Stimulated activated naive CD8-positive, alpha-beta T cell treated with anti-CD3 and anti-CD28 coated beads, Interleukin-15, Interleukin-2, amounts not matched to agents 100 U/mL and 50 U/mL, for 24 hours (primary cell): ENCODE measurements at regions not wholly inside any gene's neighbourhood (a gene's known extent, or its start where the extent isn't known, plus 50 kb on each side); places are given as distances from the start of the nearest gene placed in this dataset.
"Not testable (repeated sequence)": the region's sequence is repeated elsewhere in the genome, so short reads cannot be mapped to it uniquely, and the experiment has no call there.

Source experiments
- ATAC-seq: fragments of 150-1000 bp; cut with Tn5 transposase; one replicate; pipeline ENCODE4 v1.10.0; 2021
- DNase-seq: peaks from one replicate; pipeline ENCODE4 v3.0.0; 2021

DNA sequence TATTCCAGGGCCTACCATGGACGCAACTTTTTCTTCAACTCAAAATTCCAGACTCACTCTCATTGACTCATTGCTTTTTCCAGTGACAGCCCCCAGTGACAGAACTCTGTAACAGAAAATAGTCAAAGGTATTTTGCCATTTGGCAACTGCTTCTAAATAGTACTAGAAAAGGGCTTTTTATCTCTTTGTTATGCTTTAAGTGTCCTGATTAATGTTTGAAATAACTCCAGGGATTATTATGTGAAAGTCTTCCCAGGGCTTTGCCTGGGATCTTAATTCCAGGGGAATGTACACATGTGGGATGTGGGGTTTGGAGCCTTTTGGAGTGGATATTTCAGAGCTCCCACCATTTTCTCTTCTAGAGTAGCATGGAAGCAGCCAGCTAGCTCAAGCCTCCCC, 198.8 kb downstream of the KCNS3 start:
- no peak for DNase-seq
- no peak for ATAC-seq

DNA sequence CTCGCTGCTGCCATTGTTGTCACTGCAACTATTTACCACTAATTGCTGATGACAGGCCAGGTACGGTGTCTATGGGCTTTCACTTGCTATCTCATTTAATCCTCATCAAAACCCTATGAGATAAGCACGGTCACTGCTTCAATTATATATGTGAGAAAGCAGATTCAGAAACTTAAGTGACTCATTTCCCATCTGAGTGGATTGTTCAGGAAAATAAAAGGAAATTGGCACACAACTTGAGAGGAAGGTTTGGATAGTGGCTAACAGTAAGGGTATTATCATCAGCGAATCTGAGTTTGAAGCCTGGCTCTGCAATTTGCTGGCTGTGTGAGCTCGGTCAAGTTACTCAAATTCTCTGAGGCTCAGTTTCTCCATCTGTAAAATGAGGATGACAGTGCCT, 196.0 kb downstream of the KCNS3 start:
- DNase-seq = no peak
- ATAC-seq = no peak

DNA sequence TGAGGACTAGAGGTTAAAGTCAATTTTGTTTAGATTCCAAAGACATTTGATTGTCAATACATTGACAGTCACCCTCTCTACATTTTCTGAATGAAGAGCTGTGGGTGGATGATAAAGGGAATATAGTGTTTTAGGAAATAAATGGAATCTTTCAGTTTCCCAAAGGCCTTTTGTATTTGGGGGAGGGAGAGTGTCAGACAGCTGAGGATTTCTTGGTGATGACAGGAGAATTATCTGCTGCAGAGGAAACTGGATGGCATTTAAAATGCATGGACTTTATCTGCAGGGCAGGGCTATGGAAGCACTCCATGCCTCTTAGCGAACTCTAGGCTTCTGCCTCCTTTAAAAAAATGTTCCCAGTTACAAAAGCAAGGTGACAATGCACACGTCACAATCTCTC, 195.1 kb downstream of the KCNS3 start:
- no peak for ATAC-seq
- no peak for DNase-seq

DNA sequence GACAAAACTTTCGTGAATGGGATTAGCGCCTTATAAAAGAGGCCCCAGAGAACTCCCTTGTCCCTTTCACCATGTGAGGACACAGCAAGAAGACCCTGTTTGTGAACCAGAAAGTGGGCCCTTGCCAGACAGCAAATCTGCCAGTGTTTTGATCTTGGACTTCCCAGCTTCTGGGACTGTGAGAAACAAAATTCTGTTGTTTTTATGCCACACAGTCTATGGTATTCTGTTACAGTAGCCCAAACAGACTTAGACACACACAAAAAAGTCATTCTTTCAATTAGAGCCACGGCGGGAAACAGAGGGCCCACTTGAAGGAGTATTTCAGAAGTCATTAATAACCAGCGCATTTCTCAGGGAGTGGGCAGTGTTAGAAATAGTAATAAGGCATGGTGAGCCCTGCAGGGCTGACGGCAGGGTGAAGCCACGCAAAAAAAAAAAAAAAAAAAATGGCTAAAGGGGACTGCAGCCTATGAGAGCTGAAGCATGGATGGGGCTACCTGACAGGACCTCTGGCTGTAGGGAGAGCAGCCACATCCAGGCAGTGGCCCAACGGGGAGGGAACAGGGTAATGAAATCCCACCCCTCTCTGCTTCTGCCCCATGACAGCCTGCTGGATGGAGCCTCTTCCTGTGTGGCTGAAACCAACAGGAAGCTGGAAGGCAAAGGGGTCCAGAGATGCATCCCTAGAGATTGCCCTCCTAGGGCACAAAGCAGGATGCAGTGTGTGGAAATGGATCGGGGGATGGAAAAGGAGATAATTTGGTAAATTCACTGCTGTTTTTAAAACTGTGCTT, 189.3 kb downstream of the KCNS3 start:
- DNase-seq (no peak), ATAC-seq (no peak)

DNA sequence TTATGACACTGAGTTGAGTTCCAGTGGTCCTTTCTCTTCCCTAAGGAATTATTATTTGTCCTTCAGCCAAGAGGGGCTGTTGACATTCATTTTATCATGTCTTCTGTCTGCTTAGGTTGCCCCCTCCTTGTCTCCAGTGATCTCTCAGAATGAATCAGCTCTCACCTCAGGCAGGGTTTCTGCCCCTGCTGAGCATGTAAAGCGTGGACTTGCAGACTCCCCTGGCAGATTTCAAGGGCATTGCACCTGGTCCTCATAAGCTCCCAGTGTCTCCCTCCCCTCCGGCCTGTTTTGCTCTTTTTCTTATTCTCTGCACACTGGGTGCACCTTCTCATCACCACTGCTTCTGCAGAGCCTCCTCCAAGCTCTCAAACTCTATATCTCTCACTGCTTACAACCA, 188.4 kb downstream of the KCNS3 start:
- ATAC-seq (no peak), DNase-seq (no peak)

DNA sequence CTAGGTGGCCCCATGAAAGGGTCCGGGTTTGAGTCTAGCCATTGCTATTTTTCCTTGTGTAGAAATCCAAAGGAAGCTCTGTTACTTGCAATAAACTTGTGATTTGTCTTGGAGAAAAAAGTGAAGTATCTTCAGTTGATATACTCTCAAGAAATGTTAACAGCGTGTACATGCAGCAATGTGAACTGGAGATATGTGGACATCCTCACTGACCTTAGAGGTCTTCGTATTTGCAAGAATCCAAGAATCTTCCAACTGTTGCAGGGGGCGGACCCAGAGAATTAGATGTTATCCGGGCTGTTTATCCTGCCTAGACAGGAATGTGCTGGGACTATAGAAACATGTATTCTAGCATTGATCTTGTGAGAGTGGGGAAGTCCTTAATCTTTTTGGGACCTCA, 187.6 kb downstream of the KCNS3 start:
- DNase-seq (no peak), ATAC-seq (no peak)

DNA sequence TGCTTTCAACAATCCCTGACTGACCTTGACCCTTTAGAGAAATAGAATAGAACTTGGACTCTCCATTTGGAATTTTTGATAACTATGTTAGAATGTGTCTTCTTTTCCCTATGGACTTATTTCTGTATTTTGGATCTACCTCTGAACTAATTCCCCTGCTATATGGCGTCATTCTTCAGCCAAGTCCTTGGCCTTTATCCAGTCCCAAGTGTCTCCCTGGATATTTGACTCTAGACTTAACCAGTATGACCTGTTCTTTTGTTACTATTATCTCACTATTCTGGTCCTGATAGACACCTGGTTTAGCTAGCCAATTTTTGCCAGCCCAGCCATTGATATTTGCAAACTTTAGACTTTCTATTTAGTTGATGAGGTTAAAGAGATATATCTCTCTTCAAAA, 186.8 kb downstream of the KCNS3 start:
- no peak for DNase-seq

DNA sequence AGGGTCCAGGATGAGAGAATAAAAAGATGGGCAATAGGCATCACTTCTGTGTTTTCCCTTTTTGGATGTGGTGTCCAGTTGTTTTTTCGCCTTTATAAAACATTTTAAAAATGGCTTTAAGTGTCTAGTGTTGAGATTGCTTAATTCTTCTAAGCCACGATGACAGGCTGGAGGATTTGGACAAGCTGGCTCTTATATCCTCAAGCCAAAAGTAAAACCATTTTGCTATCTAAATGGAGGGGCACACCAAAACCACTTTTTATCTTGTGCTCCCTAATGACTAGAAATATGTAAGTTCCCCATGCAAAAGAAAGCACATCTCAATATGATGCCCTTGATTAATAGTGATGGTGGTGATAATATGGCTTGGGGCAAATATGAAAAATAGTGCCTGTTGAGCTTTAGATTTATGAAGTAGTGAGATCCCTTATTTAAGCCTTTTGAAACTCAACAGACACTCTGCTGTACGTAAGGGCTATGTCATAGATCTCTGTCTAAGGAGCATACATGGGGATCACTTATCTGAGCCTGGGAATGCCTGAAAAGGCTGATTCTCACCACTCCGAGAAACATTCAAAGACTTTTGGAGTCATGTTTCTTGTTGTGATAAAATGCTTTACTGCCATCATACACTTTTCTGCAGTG, 185.5 kb downstream of the KCNS3 start:
- DNase-seq (no peak), ATAC-seq (no peak)

More for the DNA sequence above, 186.8 kb downstream of the KCNS3 start:
- no peak for ATAC-seq

DNA sequence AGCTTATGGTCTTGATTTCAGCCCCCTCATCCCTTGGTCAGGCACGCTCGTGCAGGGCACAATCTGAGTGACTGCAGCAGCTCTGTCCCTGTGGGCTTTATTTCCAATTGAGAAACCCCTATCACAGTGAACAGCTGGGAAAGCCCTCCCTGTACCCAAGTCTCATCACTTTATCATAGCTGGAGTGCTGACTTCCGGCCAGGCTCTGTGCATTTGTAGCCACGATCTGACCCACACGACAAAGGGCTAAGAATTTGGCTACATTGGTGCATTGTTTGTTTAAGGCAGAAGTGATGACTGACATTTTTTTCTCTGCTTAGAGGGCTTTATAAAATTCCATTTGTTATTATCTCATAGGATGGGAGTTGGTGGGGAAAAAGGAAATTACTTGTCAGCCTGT, 184.4 kb downstream of the KCNS3 start:
- ATAC-seq = no peak
- no peak for DNase-seq

DNA sequence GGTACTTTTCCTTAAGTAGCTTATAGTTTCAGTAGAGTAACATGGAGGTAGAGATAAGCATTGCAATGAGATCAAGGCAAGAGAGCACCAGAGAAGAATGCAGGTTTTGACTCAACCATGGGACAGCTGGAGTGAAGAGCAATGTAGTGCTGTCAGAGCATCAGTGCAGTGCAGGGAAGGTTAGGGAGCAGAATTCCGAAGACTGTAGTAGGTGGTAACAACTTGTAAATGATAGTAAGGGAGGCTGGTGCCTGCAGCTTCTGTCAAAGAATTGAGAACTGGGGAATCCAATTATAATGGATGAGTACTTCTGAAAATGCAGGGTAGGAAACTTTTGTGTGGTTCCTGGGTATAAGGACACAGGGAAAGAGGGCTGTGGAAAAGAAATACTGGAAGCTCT, 183.2 kb downstream of the KCNS3 start:
- ATAC-seq (no peak), DNase-seq (no peak)

DNA sequence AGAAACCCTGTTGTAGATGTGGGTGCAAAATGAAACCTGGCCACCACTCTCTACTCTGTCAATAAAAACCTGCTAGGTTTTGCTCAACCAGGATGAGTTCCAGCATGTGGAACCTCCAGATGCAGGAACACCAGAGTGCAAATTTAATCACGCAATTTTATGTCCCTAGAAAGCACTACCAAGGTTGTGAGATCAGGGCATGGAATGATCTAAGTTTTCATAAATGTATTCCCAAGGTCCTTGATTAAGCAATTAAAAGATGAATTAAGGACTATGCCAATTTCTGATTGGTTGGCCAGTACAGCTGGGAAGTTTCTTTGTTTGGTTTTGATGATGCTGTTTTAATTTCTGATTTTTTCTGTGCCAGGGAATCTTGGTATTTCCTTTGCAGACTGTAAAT, 179.2 kb downstream of the KCNS3 start:
- DNase-seq (no peak), ATAC-seq (no peak)

DNA sequence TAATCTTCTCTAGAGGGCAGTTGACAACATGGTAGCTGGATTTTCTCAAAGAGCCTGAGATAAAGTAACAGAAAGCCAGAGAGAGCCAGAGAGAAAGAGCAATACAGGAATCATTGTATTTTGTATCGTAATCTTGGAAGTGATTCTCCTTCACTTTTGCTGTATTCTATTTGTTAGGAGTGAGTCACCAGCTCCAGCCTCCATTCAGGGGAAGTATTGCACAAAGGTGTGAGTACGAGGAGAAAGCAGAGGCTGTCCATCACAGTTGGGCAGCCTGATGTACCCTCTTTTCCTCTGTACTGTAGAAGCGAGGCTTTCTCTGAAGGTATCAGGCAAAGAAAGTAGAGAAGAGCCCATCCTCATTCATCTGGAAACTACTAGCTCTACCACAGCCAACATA, 176.8 kb downstream of the KCNS3 start:
- ATAC-seq = no peak
- DNase-seq = no peak

DNA sequence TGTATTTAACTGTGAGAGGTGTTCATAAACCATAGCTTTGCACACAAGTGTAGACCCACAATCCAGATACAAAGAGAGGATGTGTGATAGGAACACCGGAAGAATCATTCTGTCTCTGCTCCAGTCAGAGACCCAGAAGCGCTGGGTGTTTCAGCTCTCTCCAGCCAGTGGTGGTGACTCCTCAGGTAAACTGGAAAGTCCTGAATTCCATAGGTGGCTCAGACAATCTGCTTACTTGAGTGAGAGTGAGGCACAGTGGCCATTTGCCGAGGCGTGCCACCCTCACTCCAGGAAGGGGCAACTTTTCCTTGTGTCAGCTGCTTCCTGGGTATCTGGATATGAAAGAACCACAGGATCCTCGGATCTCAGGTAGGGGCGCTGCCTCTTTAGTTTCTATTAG, 171.5 kb downstream of the KCNS3 start:
- DNase-seq (no peak), ATAC-seq (no peak)

DNA sequence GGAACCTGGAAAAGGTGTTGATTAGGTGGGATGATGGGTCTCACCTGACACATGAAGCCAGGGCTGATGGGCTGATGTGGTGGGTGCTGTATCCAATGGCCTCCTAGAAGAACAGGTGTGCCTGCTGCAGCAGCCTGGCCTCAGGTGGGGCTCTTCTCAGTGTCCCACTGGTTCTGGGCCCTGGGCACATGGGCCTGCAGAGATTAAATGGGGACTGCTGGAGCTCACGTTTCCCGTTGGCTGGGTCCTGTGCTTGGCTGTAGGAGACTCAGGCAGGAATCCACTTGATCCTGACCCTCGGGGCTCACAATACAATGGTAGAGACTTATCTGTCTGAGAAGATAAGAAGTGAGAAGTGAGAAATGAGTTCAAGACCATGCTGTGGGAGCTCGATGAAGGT, 170.9 kb downstream of the KCNS3 start:
- ATAC-seq = no peak
- DNase-seq = no peak

DNA sequence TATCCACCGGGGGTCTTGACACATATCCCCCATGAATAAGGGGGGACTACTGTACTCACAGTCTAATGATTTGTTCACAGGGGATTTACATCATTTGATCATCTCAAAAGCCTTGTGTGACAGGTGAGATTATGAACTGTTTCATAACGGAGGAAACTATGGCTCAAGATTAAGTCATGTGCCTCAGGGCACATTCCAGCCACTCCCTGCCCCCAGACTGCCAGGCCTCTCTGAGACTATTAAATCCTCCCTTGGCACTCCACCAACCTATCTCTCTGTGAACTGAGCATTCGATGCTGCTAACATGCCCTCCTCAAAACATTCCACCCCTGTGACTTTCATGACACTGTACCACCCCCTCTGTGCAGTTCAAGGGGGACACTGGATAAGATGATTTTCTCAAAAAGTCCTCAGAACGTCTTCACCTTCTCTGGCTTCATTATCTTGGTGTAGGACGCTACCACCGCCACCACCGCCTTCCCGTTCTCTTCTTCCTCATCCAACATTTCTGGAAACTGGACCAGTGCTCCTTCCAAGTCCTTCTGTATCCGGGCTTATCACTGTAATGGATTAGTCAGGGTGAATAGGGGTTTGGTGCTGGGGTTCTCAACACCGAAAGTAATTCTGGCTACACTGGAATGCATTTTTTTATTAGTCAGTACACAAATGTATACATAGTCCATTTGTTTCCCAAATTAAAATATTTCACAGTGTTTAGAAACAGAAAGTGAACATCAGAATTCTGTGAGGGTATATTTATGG, 169.6 kb downstream of the KCNS3 start:
- ATAC-seq = no peak
- DNase-seq = no peak

DNA sequence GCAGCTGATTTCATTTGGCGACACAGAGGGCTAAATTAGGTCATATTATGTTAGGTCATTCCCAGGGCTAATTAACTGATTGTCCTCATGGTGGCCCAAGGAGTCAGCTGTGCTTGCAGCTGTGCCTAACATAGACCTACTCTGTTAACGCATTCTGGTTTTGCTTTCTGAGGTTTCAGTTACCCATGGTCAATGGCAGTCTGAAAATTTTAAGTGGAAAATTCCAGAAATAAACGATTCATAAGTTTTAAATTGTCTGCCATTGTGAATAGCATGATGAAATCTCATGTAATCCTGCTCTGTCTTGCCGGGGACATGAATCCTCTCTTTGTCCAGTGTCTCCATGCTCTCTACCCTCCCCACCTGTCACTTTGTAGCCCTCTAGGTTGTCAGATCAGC, 168.7 kb downstream of the KCNS3 start:
- DNase-seq = no peak
- no peak for ATAC-seq

DNA sequence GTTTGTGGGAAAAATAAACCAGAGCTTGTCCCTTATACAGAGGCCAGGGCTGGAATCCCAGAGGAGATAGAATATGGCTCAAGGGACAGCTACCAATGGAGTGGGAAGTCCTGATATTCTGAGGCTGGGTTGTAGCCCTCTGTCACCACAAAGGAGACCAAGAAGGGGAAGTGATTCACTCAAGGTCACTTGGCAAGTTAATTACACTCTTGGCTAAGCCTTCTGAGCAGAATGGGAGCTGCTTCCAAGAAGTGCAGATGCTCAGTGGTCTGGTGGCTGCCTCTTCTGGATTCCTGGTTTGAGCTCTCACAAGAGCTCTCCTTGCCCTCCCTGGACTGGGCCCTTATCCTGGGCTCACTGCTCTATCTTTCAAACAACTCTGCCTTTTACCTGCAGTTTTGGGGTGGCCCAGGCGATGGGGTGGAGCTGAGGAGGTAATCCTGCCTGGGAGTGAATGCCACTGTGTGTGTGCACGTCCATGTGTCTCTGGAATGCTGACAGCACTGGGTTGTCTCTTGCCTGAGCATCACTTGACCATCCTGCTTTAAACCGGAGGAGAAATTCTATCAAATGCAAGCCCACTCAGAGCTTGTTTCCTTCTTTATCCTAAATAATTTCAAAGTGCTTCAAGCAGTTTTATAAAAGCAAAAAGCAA, 168.2 kb downstream of the KCNS3 start:
- ATAC-seq (no peak), DNase-seq (no peak)

DNA sequence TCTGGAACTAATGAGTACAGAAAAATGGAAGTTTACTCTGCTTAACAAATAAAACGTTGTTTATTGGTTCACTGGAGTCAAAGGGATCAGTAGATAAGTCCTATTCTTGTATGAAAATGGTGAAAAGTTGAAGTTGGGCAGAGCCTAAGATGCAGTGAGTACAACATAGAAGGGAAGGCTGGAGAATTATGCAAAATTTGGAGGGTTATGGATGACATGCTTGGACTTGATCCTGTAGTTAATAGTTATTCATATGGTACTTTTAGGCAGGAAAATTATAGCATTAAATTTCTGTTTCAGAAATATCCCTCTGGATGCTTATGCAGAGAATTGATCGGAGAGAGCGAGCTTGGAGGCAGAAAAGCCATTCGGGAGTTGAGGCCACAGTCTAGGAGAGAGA, 167.6 kb downstream of the KCNS3 start:
- DNase-seq = no peak
- no peak for ATAC-seq

DNA sequence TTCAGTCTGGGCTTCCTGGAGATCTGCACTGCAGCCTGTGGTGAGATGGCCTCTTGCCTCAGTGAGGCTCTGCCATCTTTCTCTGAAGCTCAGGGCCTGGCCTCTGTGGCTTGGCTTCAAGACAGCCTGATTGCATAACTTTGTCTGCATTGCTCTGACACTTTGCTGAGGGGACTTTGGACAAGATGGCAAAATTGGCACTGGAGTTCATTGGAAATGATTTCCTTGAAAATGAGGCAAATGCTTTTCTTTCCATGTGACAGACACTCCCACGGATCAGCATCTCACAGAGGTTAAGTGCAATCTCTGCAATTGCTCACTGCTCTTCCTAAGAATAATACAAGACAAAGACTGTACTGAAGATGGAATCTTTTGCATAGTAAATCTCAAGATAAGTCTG, 166.8 kb downstream of the KCNS3 start:
- DNase-seq (no peak), ATAC-seq (no peak)

DNA sequence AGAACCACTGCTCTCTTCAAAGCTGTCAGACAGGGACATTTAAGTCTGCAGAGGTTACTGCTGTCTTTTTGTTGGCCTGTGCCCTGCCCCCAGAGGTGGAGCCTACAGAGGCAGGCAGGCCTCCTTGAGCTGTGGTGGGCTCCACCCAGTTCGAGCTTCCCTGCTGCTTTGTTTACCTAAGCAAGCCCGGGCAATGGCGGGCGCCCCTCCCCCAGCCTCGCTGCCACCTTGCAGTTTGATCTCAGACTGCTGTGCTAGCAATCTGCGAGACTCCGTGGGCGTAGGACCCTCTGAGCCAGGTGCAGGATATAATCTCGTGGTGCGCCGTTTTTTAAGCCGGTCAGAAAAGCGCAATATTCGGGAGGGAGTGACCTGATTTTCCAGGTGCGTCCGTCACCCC, 138.9 kb downstream of the KCNS3 start:
- ATAC-seq, DNase-seq: not testable (repeated sequence)

DNA sequence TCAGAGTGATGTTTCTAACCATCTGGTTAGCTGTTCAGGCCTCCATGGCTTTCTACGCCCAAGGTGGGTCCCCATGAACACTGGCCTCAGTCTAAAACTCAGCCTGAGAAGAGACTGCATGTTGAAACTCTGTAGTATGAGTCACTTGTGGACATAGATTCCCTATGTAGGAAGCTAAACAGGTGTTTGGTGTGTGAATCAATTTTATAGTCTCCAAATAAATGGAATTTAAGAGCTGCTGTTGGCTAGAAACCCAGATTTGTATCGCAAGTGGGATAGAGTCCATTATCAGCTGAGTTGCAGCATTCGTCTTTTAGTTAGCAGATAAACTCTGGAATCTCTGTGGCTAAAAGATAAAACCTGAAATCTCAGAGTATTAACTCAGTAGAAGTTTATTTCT, 131.4 kb downstream of the KCNS3 start:
- ATAC-seq = no peak
- DNase-seq = no peak

DNA sequence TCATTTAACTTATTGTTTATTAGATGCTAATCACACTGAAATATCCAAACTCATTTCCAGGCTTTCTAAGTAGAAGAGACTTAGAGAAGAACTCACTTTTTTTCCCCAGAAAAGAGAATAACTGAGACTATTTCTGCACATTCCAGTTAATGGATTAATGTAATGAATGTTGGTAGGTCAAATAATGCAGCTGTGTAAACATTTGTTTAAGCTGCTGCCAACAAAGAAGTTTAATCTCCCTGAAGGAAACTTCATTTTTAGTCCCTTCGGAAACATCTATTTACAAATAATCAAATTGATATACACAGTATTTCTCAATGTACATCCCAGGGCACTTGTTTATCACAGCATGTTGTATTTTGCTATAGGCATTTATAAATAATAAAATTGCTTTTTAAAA, 126.9 kb downstream of the KCNS3 start:
- ATAC-seq (no peak), DNase-seq (no peak)

DNA sequence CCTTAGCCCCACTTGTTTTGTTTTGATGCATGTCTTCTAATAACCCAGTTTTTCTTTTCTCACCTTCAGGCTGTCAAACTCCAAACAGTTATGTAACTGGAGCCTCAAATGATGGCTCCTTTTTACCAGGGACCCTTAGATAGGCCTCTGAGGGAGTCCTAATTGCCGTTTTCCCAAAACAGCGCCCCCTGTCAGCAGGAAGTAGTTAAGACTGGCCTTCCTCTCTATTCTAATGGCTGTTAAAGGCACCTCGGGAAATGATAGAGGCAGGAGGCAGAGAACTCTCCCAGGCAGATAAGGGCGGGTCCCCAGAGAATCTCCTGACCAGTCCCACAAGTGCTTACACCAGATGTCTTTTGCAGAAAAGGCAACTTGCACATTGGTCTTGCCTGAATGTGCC, 123.2 kb downstream of the KCNS3 start:
- ATAC-seq = no peak

More for the DNA sequence above, 123.2 kb downstream of the KCNS3 start:
- no peak for DNase-seq
